HG03432 (cell line): ENCODE measurements at regions not wholly inside any gene's neighbourhood (a gene's known extent, or its start where the extent isn't known, plus 50 kb on each side); places are given as distances from the start of the nearest gene placed in this dataset.
"Not testable (repeated sequence)": the region's sequence is repeated elsewhere in the genome, so short reads cannot be mapped to it uniquely, and the experiment has no call there.

Source experiments
- ATAC-seq: cut with Tn5 transposase; IDR thresholded peaks from one replicate; pipeline ENCODE4 v1.9.1; 2021; ENCODE audit warnings: mild to moderate bottlenecking, moderate library complexity; ENCODE audit not compliant: unreplicated experiment

GRCh38 chr3:70658513-70659310, 346.3 kb upstream of the MDFIC2 start:
- no peak for ATAC-seq

- ATAC-seq: no peak
Observed at GRCh38 chr3:70657454-70657853, 345.0 kb upstream of the MDFIC2 start.

GRCh38 chr3:70647823-70648222, 335.4 kb upstream of the MDFIC2 start:
- no peak for ATAC-seq

GRCh38 chr3:70647094-70647493, 334.7 kb upstream of the MDFIC2 start:
- no peak for ATAC-seq

GRCh38 chr3:70646635-70647034, 334.2 kb upstream of the MDFIC2 start:
- ATAC-seq: no peak

GRCh38 chr3:70640481-70640880, 328.0 kb upstream of the MDFIC2 start:
- no peak for ATAC-seq

GRCh38 chr3:70635301-70635700, 322.9 kb upstream of the MDFIC2 start:
- ATAC-seq: no peak

- no peak for ATAC-seq
Observed at GRCh38 chr3:70631716-70632307, 319.4 kb upstream of the MDFIC2 start.

GRCh38 chr3:70621451-70621850, 309.0 kb upstream of the MDFIC2 start:
- ATAC-seq: no peak

- no peak for ATAC-seq
Observed at GRCh38 chr3:70620956-70621355, 308.5 kb upstream of the MDFIC2 start.

GRCh38 chr3:70620367-70620766, 307.9 kb upstream of the MDFIC2 start:
- ATAC-seq: no peak

GRCh38 chr3:70618151-70618550, 305.7 kb upstream of the MDFIC2 start:
- no peak for ATAC-seq

- not testable (repeated sequence) for ATAC-seq
Observed at GRCh38 chr3:70617349-70617748, 304.9 kb upstream of the MDFIC2 start.

GRCh38 chr3:70615286-70615685, 302.8 kb upstream of the MDFIC2 start:
- no peak for ATAC-seq

- ATAC-seq: no peak
Observed at GRCh38 chr3:70614111-70614510, 301.7 kb upstream of the MDFIC2 start.

- no peak for ATAC-seq
Observed at GRCh38 chr3:70612920-70613319, 300.5 kb upstream of the MDFIC2 start.

- ATAC-seq: not testable (repeated sequence)
Observed at GRCh38 chr3:70611667-70612277, 299.3 kb upstream of the MDFIC2 start.

- ATAC-seq: no peak
Observed at GRCh38 chr3:70608434-70608833, 296.0 kb upstream of the MDFIC2 start.

- ATAC-seq: no peak
Observed at GRCh38 chr3:70607469-70607868, 295.0 kb upstream of the MDFIC2 start.

- no peak for ATAC-seq
Observed at GRCh38 chr3:70606018-70606417, 293.6 kb upstream of the MDFIC2 start.

GRCh38 chr3:70603103-70603502, 290.7 kb upstream of the MDFIC2 start:
- ATAC-seq: no peak

GRCh38 chr3:70597312-70597711, 284.9 kb upstream of the MDFIC2 start:
- no peak for ATAC-seq
